Omental fat pad (tissue), 3 donors: ENCODE measurements at regions not wholly inside any gene's neighbourhood (a gene's known extent, or its start where the extent isn't known, plus 50 kb on each side); places are given as distances from the start of the nearest gene placed in this dataset.
"Not testable (repeated sequence)": the region's sequence is repeated elsewhere in the genome, so short reads cannot be mapped to it uniquely, and the experiment has no call there.

Experiments used
- ATAC-seq: fragments of 150-250 bp; one replicate; pipeline ENCODE4 v1.9.1; 2016; ENCODE audit warnings: mild to moderate bottlenecking, moderate library complexity; ENCODE audit not compliant: low FRiP score
- DNase-seq: peaks from one replicate; pipeline ENCODE4 v3.0.0-alpha.2; 2019; ENCODE audit warnings: low spot score
- CTCF ChIP-seq, 3 donors: fragments of 450-650 bp; IDR thresholded peaks; one replicate each; pipeline ENCODE4 v1.5.1; 2016 to 2017; ENCODE audit warnings: antibody characterized with exemption in 3 of 3, mild to moderate bottlenecking in 3 of 3, moderate library complexity in 2 of 3

GRCh38 chr1:58197811-58198210 lies 348.7 kb downstream of the OMA1 start:
- TF ChIP-seq CTCF (IDR thresholded peaks at IDR 0.05), result no peak
- no peak for ATAC-seq

GRCh38 chr1:58190267-58190988 lies 356.1 kb downstream of the OMA1 start:
- no peak for DNase-seq
- no peak for ATAC-seq
- no peak for TF ChIP-seq CTCF (IDR thresholded peaks at IDR 0.05)

More at GRCh38 chr1:58197811-58198210, 348.7 kb downstream of the OMA1 start:
- DNase-seq, result no peak

- ATAC-seq, result no peak
- no peak for TF ChIP-seq CTCF (IDR thresholded peaks at IDR 0.05)
- no peak for DNase-seq
These were observed 357.1 kb downstream of the OMA1 start for GRCh38 chr1:58189453-58189852.

- no peak for DNase-seq
- TF ChIP-seq CTCF (IDR thresholded peaks at IDR 0.05), result no peak
- no peak for ATAC-seq
These were observed 363.2 kb downstream of the OMA1 start for GRCh38 chr1:58183286-58183685.

- DNase-seq (no peak), ATAC-seq (no peak)
- TF ChIP-seq CTCF (IDR thresholded peaks at IDR 0.05), result no peak
These were observed 366.0 kb downstream of the OMA1 start for GRCh38 chr1:58180537-58180936.

GRCh38 chr1:58169160-58169559 lies 377.4 kb downstream of the OMA1 start:
- DNase-seq, result not testable (repeated sequence)

GRCh38 chr1:58167131-58167530 lies 379.4 kb downstream of the OMA1 start:
- not testable (repeated sequence) for DNase-seq, ATAC-seq

More at GRCh38 chr1:58169160-58169559, 377.4 kb downstream of the OMA1 start:
- ATAC-seq, result not testable (repeated sequence)

GRCh38 chr1:58166417-58166816 lies 380.1 kb downstream of the OMA1 start:
- ATAC-seq (no peak), DNase-seq (no peak)
- TF ChIP-seq CTCF (IDR thresholded peaks at IDR 0.05), result no peak
